HCT116 (cell line): ENCODE measurements at regions not wholly inside any gene's neighbourhood (a gene's known extent, or its start where the extent isn't known, plus 50 kb on each side); places are given as distances from the start of the nearest gene placed in this dataset.

Experiments
- ATAC-seq: fragments of 200-7000 bp; cut with Tn5 transposase; 2 replicates; pipeline ENCODE4 v1.9.1; 2020; ENCODE audit warnings: mild to moderate bottlenecking, moderate library complexity
- BruUV-seq: library from RNA; stranded (reverse); fragments of 400-500 nt; replicated peaks from 2 replicates; lab custom pipeline; 2021; lab: Mats Ljungman, UMichigan
- CTCF ChIA-PET: fragments of 300-600 bp; sonication (Branson Sonifier 250); formaldehyde crosslinking; loops from one replicate; lab custom pipeline; 2021; ENCODE audit warnings: antibody characterized with exemption; lab: Charles Lee
- POLR2A ChIA-PET: fragments of 300-600, 350-600 bp; sonication (Branson Sonifier 250); formaldehyde crosslinking; loops from one replicate; lab custom pipeline; 2021; ENCODE audit warnings: antibody characterized with exemption; lab: Charles Lee
- RAD21 ChIA-PET, 2 experiments: fragments of 300-600 bp; sonication (Branson Sonifier 250); formaldehyde crosslinking; loops; one replicate each; lab custom pipeline; 2023; ENCODE audit warnings: low total read pairs in 2 of 2; ENCODE audit not compliant: uncharacterized antibody in 2 of 2, unreplicated experiment in 2 of 2, low non-redundant PET in 1 of 2; lab: Charles Lee
- DNase-seq: peaks from one replicate; pipeline ENCODE4 v3.0.0-alpha.2; 2010; ENCODE audit warnings: low read depth, low spot score
- H2AFZ ChIP-seq: fragments of 200-600 bp; shearing (Covaris generic), sonication (generic); 2 replicates; pipeline ENCODE4 v1.6.1; 2017; ENCODE audit warnings: low read depth, mixed run types, mixed read lengths, antibody characterized with exemption, low read length; ENCODE audit not compliant: poor library complexity, severe bottlenecking
- H3K27ac ChIP-seq: 2 replicates; pipeline ENCODE4 v1.5.1; 2012; ENCODE audit warnings: low read depth, low read length
- H3K27me3 ChIP-seq: fragments of 200-600 bp; sonication (generic); 2 replicates; pipeline ENCODE4 v1.6.1; 2016; ENCODE audit warnings: mixed run types, low read length, mixed read lengths; ENCODE audit not compliant: insufficient read depth
- H3K36me3 ChIP-seq, 2 experiments: fragments of 200-500 bp in 1 of 2; fragments of 200-600 bp in 1 of 2; sonication (Bioruptor generic) in 1 of 2; sonication (generic) in 1 of 2; 2 replicates each; pipeline versions ENCODE4 v1.5.1 to v1.6.1; 2014 to 2016; ENCODE audit warnings: low read length in 2 of 2, inconsistent platforms in 1 of 2, mixed read lengths in 1 of 2, mixed run types in 1 of 2; ENCODE audit not compliant: insufficient read depth in 2 of 2, control insufficient read depth in 1 of 2
- H3K4me1 ChIP-seq, 2 experiments: fragments of 200-600 bp in 1 of 2; sonication (generic) in 1 of 2; 2 replicates each; pipeline versions ENCODE4 v1.5.1 to v1.6.1; 2012 to 2017; ENCODE audit warnings: low read length in 2 of 2, inconsistent platforms in 1 of 2, mild to moderate bottlenecking in 1 of 2, mixed read lengths in 1 of 2, mixed run types in 1 of 2, moderate library complexity in 1 of 2; ENCODE audit not compliant: insufficient read depth in 2 of 2, control insufficient read depth in 1 of 2
- H3K4me2 ChIP-seq: fragments of 200-600 bp; sonication (generic); 2 replicates; pipeline ENCODE4 v1.6.1; 2017; ENCODE audit warnings: mixed run types, low read length, mixed read lengths
- H3K4me3 ChIP-seq, 2 experiments: fragments of 200-600 bp in 1 of 2; sonication (generic) in 1 of 2; replicated peaks in 1 of 2; 2 replicates each; pipeline ENCODE4 v1.5.1; 2011 to 2016; ENCODE audit warnings: low read length in 2 of 2, control low read depth in 1 of 2, low read depth in 1 of 2, mild to moderate bottlenecking in 1 of 2, mixed read lengths in 1 of 2, mixed run types in 1 of 2
- H3K79me2 ChIP-seq: fragments of 200-600 bp; sonication (generic); 2 replicates; pipeline ENCODE4 v1.6.1; 2017; ENCODE audit warnings: mild to moderate bottlenecking, mixed run types, low read length, moderate library complexity, mixed read lengths; ENCODE audit not compliant: insufficient read depth
- H3K9ac ChIP-seq: fragments of 200-600 bp; sonication (generic); 2 replicates; pipeline ENCODE4 v1.6.1; 2016; ENCODE audit warnings: low read length, mixed read lengths
- H3K9me2 ChIP-seq: fragments of 200-600 bp; sonication (generic), shearing (Covaris generic); 2 replicates; pipeline ENCODE4 v1.6.1; 2017; ENCODE audit warnings: mixed run types, mild to moderate bottlenecking, moderate library complexity; ENCODE audit not compliant: insufficient read depth
- H3K9me3 ChIP-seq, 2 experiments: fragments of 200-500 bp in 1 of 2; fragments of 200-600 bp in 1 of 2; sonication (Bioruptor generic) in 1 of 2; sonication (generic) in 1 of 2; 2 replicates each; pipeline ENCODE4 v1.6.1; 2014 to 2017; ENCODE audit warnings: low read length in 2 of 2, mixed read lengths in 2 of 2, inconsistent platforms in 1 of 2, low read depth in 1 of 2, mild to moderate bottlenecking in 1 of 2, mixed run types in 1 of 2, moderate library complexity in 1 of 2; ENCODE audit not compliant: control insufficient read depth in 1 of 2, insufficient read depth in 1 of 2
- H4K20me1 ChIP-seq: fragments of 200-600 bp; sonication (generic), shearing (Covaris generic); 2 replicates; pipeline ENCODE4 v1.6.1; 2017; ENCODE audit warnings: mixed run types, mild to moderate bottlenecking, moderate library complexity; ENCODE audit not compliant: insufficient read depth
- CEBPB ChIP-seq: IDR thresholded peaks from 2 replicates; pipeline ENCODE4 v1.6.1; 2012; ENCODE audit warnings: low read depth
- ELF1 ChIP-seq: IDR thresholded peaks from 2 replicates; pipeline ENCODE4 v1.6.1; 2012; ENCODE audit warnings: low read depth, borderline replicate concordance
- FOSL1 ChIP-seq: IDR thresholded peaks from 2 replicates; pipeline ENCODE4 v1.6.1; 2012; ENCODE audit warnings: low read depth
- JUND ChIP-seq: IDR thresholded peaks from 2 replicates; pipeline ENCODE4 v1.6.1; 2012
- POLR2A ChIP-seq: IDR thresholded peaks from 2 replicates; pipeline ENCODE4 v1.7.0; 2011; ENCODE audit warnings: borderline replicate concordance; ENCODE audit not compliant: insufficient read depth, insufficient read length; ENCODE audit errors: extremely low read depth
- POLR2AphosphoS5 ChIP-seq: IDR thresholded peaks from 2 replicates; pipeline ENCODE4 v1.6.1; 2011; ENCODE audit warnings: mild to moderate bottlenecking, low read depth, low read length, moderate library complexity
- RAD21 ChIP-seq: IDR thresholded peaks from 2 replicates; pipeline ENCODE4 v1.6.1; 2012; ENCODE audit warnings: low read depth, mild to moderate bottlenecking
- SP1 ChIP-seq: IDR thresholded peaks from 2 replicates; pipeline ENCODE4 v1.6.1; 2012; ENCODE audit warnings: low read depth
- SRF ChIP-seq: IDR thresholded peaks from 2 replicates; pipeline ENCODE4 v1.6.1; 2012; ENCODE audit warnings: low read depth
- TCF7L2 ChIP-seq: IDR thresholded peaks from 2 replicates; pipeline ENCODE4 v1.7.0; 2011; ENCODE audit warnings: borderline replicate concordance, inconsistent platforms; ENCODE audit not compliant: insufficient read depth, insufficient read length; ENCODE audit errors: extremely low read depth
- YY1 ChIP-seq: IDR thresholded peaks from 2 replicates; pipeline ENCODE4 v1.6.1; 2011; ENCODE audit warnings: low read length, low read depth, moderate library complexity, mild to moderate bottlenecking; ENCODE audit not compliant: insufficient replicate concordance; ENCODE audit errors: extremely low read depth
- intact Hi-C: fragments of 100-400 bp; cut with micrococcal nuclease; formaldehyde crosslinking; loops from 2 replicates; pipeline ENCODE4 v1.10.0; 2022
- TF ChIP-seq, protein P1 (sequence below), 3 experiments: fragments of 200-600 bp in 1 of 3; sonication (generic) in 1 of 3; IDR thresholded peaks in 2 of 3; conservative IDR thresholded peaks in 1 of 3; 2 replicates each; pipeline ENCODE4 v1.5.1; 2012 to 2017; ENCODE audit warnings: low read depth in 2 of 3, low read length in 2 of 3, antibody characterized with exemption in 1 of 3, borderline replicate concordance in 1 of 3, control low read depth in 1 of 3, mild to moderate bottlenecking in 1 of 3, mixed read lengths in 1 of 3, mixed run types in 1 of 3, moderate library complexity in 1 of 3; ENCODE audit not compliant: insufficient read depth in 1 of 3
- TF ChIP-seq, protein P2 (sequence below): IDR thresholded peaks from 2 replicates; pipeline ENCODE4 v1.6.1; 2011; ENCODE audit warnings: mild to moderate bottlenecking, low read length, moderate library complexity; ENCODE audit not compliant: insufficient replicate concordance; ENCODE audit errors: extremely low read depth
- TF ChIP-seq, protein P3 (sequence below): IDR thresholded peaks from 2 replicates; pipeline ENCODE4 v1.6.1; 2012; ENCODE audit warnings: low read depth

DNA sequence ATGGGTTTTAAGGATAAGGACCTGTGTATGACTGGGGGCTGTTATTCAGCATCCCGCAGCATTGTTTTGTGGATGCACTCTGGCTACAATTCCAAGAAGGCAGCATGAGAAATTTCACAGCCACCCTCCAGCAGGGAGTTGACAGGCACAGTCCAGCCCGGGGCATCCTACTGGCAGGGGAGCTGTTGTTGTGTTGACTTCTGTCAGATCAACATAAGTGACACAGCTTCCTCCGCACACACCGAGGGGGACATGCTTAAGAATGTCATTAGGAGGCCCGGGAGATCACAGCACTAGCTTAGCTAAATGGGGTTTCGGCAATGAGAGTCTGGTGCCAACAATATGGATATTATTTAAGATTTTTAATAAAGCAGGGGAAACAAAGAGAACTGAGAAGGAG, 326.5 kb downstream of the ASMT start:
- DNase-seq, result no peak
- BruUV-seq, result no TSS peak
- no peaks in the 10 kb centered on the region for H4K20me1 ChIP-seq
- H3K4me1 ChIP-seq, result no peaks in the 10 kb centered on the region
- CTCF ChIA-PET, result no interaction called here
- POLR2A ChIA-PET, result no interaction called here
- no peak overlapping the region for H3K27ac ChIP-seq
- H3K79me2 ChIP-seq, result no peaks in the 10 kb centered on the region
- no peak for ATAC-seq
- RAD21 ChIA-PET, result no interaction called here
- no peak overlapping the region for H3K4me3 ChIP-seq
- H3K9me2 ChIP-seq, result no peaks in the 10 kb centered on the region
- no peak for TF ChIP-seq FOSL1
- no peak for TF ChIP-seq RAD21
- TF ChIP-seq JUND, result no peak
- TF ChIP-seq ELF1, result no peak
- H3K36me3 ChIP-seq, result no peaks in the 10 kb centered on the region
- no peaks in the 10 kb centered on the region for H3K9me3 ChIP-seq
- no peaks in the 10 kb centered on the region for H3K27me3 ChIP-seq
- H2AFZ ChIP-seq, result no peak overlapping the region
- no peak overlapping the region for H3K4me2 ChIP-seq
- intact Hi-C loops, result no loop called here
- no peak overlapping the region for H3K9ac ChIP-seq

DNA sequence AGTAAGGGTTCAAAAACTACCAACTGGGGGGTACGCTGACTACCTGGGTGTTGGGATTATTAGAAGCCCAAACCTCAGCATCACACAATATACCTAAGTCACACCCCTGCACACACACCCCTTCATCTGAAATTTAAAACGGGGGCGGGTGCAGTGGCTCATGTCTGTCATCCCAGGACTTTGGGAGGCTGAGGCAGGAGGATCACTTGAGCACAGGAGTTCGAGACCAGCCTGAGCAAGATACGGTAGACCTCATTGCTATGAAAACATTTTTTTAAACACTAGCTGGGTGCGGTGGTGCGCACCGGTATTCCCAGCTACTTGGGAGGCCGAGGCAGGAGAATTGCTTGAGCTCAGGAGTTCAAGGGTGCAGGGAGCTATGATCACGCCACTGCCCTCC, 331.0 kb downstream of the ASMT start:
- no peaks in the 10 kb centered on the region for H3K36me3 ChIP-seq
- DNase-seq (no peak), ATAC-seq (no peak)
- intact Hi-C loops, result no loop called here
- ChIA-PET CTCF (no interaction called here), RAD21 (no interaction called here), POLR2A (no interaction called here)
- no TSS peak for BruUV-seq
- no peaks in the 10 kb centered on the region for H4K20me1 ChIP-seq
- H2AFZ ChIP-seq, result no peak overlapping the region
- H3K27ac ChIP-seq, result no peak overlapping the region
- H3K4me3 ChIP-seq, result no peak overlapping the region
- H3K27me3 ChIP-seq, result no peaks in the 10 kb centered on the region
- no peak overlapping the region for H3K4me2 ChIP-seq
- no peaks in the 10 kb centered on the region for H3K79me2 ChIP-seq
- H3K4me1 ChIP-seq, result no peaks in the 10 kb centered on the region
- no peak overlapping the region for H3K9ac ChIP-seq
- H3K9me2 ChIP-seq, result no peaks in the 10 kb centered on the region
- no peaks in the 10 kb centered on the region for H3K9me3 ChIP-seq
- TF ChIP-seq POLR2A (no peak), YY1 (no peak), POLR2AphosphoS5 (no peak), RAD21 (no peak), CEBPB (no peak), SP1 (no peak), SRF (no peak), JUND (no peak), TCF7L2 (no peak)
- TF ChIP-seq, protein P1, sequence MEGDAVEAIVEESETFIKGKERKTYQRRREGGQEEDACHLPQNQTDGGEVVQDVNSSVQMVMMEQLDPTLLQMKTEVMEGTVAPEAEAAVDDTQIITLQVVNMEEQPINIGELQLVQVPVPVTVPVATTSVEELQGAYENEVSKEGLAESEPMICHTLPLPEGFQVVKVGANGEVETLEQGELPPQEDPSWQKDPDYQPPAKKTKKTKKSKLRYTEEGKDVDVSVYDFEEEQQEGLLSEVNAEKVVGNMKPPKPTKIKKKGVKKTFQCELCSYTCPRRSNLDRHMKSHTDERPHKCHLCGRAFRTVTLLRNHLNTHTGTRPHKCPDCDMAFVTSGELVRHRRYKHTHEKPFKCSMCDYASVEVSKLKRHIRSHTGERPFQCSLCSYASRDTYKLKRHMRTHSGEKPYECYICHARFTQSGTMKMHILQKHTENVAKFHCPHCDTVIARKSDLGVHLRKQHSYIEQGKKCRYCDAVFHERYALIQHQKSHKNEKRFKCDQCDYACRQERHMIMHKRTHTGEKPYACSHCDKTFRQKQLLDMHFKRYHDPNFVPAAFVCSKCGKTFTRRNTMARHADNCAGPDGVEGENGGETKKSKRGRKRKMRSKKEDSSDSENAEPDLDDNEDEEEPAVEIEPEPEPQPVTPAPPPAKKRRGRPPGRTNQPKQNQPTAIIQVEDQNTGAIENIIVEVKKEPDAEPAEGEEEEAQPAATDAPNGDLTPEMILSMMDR (IDR thresholded peaks at IDR 0.05 in 2 of 3, conservative IDR thresholded peaks at IDR 0.05 in 1 of 3; ENCODE audit: borderline replicate concordance in 1 of 3, insufficient read depth in 1 of 3, low read depth in 2 of 3, low read length in 2 of 3), result no peak
- TF ChIP-seq, protein P2, sequence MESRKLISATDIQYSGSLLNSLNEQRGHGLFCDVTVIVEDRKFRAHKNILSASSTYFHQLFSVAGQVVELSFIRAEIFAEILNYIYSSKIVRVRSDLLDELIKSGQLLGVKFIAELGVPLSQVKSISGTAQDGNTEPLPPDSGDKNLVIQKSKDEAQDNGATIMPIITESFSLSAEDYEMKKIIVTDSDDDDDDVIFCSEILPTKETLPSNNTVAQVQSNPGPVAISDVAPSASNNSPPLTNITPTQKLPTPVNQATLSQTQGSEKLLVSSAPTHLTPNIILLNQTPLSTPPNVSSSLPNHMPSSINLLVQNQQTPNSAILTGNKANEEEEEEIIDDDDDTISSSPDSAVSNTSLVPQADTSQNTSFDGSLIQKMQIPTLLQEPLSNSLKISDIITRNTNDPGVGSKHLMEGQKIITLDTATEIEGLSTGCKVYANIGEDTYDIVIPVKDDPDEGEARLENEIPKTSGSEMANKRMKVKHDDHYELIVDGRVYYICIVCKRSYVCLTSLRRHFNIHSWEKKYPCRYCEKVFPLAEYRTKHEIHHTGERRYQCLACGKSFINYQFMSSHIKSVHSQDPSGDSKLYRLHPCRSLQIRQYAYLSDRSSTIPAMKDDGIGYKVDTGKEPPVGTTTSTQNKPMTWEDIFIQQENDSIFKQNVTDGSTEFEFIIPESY, result no peak
- TF ChIP-seq, protein P3, sequence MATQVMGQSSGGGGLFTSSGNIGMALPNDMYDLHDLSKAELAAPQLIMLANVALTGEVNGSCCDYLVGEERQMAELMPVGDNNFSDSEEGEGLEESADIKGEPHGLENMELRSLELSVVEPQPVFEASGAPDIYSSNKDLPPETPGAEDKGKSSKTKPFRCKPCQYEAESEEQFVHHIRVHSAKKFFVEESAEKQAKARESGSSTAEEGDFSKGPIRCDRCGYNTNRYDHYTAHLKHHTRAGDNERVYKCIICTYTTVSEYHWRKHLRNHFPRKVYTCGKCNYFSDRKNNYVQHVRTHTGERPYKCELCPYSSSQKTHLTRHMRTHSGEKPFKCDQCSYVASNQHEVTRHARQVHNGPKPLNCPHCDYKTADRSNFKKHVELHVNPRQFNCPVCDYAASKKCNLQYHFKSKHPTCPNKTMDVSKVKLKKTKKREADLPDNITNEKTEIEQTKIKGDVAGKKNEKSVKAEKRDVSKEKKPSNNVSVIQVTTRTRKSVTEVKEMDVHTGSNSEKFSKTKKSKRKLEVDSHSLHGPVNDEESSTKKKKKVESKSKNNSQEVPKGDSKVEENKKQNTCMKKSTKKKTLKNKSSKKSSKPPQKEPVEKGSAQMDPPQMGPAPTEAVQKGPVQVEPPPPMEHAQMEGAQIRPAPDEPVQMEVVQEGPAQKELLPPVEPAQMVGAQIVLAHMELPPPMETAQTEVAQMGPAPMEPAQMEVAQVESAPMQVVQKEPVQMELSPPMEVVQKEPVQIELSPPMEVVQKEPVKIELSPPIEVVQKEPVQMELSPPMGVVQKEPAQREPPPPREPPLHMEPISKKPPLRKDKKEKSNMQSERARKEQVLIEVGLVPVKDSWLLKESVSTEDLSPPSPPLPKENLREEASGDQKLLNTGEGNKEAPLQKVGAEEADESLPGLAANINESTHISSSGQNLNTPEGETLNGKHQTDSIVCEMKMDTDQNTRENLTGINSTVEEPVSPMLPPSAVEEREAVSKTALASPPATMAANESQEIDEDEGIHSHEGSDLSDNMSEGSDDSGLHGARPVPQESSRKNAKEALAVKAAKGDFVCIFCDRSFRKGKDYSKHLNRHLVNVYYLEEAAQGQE, result no peak
